MM.1S (cell line): ENCODE measurements at regions not wholly inside any gene's neighbourhood (a gene's known extent, or its start where the extent isn't known, plus 50 kb on each side); places are given as distances from the start of the nearest gene placed in this dataset.

Source experiments
- EZH2 ChIP-seq: fragments of 300-600 bp; sonication (generic); optimal IDR thresholded peaks from 2 replicates; pipeline ENCODE3; 2017; ENCODE audit warnings: low read depth, mild to moderate bottlenecking, antibody characterized with exemption, low read length, mixed read lengths
- EZH2phosphoT487 ChIP-seq: fragments of 300-600 bp; sonication (generic); IDR thresholded peaks from 2 replicates; pipeline ENCODE4 v1.6.1; 2018; ENCODE audit warnings: antibody characterized with exemption, low read length
- TF ChIP-seq, protein P1 (sequence below): fragments of 300-600 bp; sonication (generic); IDR thresholded peaks from 2 replicates; pipeline ENCODE4 v1.5.1; 2016; ENCODE audit warnings: antibody characterized with exemption, low read length, mixed read lengths

DNA sequence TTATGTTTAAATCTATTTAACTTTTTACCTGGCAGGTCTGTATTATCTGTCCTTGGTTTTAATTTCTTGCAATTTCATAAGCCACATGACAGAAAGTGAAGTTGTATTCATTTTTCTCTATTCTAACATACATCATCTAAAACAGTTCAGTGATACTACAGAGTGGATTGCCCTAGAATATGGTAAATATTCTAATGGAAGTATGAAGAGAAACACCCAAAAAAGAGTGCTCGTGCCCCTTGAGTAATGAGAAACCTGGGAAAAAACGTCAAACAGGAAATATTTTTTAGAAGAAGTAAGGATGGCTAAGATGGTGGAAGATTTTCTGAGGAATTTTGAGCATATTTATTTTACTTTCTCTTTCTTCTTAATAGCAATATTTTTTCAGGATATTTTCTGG, 261.1 kb upstream of the CBLB start:
- TF ChIP-seq EZH2 (no peak), EZH2phosphoT487 (no peak)
- TF ChIP-seq, protein P1, sequence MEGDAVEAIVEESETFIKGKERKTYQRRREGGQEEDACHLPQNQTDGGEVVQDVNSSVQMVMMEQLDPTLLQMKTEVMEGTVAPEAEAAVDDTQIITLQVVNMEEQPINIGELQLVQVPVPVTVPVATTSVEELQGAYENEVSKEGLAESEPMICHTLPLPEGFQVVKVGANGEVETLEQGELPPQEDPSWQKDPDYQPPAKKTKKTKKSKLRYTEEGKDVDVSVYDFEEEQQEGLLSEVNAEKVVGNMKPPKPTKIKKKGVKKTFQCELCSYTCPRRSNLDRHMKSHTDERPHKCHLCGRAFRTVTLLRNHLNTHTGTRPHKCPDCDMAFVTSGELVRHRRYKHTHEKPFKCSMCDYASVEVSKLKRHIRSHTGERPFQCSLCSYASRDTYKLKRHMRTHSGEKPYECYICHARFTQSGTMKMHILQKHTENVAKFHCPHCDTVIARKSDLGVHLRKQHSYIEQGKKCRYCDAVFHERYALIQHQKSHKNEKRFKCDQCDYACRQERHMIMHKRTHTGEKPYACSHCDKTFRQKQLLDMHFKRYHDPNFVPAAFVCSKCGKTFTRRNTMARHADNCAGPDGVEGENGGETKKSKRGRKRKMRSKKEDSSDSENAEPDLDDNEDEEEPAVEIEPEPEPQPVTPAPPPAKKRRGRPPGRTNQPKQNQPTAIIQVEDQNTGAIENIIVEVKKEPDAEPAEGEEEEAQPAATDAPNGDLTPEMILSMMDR: no peak
